GM12801 (cell line): ENCODE measurements at regions not wholly inside any gene's neighbourhood (a gene's known extent, or its start where the extent isn't known, plus 50 kb on each side); places are given as distances from the start of the nearest gene placed in this dataset.
A peak's percentile ranks its signal among the peaks of the same experiment; 100 is the strongest.

Experiments
- TF ChIP-seq, protein P1 (sequence below): IDR thresholded peaks from one replicate; pipeline ENCODE4 v1.5.1; 2011; ENCODE audit warnings: control low read depth; ENCODE audit not compliant: insufficient read length; ENCODE audit errors: extremely low read depth

DNA sequence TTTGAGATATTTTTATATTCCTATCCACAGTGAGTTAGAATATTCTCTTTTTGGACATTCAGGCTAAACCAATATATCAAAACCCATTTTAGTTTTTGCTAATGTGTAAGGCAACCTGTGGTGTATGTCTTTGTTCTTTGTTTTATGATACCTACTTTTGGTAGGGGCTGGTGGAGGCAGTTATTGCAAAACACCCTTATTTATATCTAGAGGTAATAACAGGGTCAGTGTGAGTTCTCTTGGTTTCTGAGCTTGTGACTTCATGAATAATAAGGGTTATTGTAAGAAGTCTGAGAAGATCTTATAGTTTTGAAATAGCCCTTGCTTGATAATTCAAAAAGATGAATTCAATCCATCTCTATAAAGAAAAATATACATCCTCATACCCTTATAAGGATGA, 235.1 kb upstream of the LRIG3 start:
- TF ChIP-seq, protein P1, sequence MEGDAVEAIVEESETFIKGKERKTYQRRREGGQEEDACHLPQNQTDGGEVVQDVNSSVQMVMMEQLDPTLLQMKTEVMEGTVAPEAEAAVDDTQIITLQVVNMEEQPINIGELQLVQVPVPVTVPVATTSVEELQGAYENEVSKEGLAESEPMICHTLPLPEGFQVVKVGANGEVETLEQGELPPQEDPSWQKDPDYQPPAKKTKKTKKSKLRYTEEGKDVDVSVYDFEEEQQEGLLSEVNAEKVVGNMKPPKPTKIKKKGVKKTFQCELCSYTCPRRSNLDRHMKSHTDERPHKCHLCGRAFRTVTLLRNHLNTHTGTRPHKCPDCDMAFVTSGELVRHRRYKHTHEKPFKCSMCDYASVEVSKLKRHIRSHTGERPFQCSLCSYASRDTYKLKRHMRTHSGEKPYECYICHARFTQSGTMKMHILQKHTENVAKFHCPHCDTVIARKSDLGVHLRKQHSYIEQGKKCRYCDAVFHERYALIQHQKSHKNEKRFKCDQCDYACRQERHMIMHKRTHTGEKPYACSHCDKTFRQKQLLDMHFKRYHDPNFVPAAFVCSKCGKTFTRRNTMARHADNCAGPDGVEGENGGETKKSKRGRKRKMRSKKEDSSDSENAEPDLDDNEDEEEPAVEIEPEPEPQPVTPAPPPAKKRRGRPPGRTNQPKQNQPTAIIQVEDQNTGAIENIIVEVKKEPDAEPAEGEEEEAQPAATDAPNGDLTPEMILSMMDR, result no peak

- TF ChIP-seq, protein P1, result no peak
Observed at GRCh38 chr12:59151243-59151642, 230.9 kb upstream of the LRIG3 start.

DNA sequence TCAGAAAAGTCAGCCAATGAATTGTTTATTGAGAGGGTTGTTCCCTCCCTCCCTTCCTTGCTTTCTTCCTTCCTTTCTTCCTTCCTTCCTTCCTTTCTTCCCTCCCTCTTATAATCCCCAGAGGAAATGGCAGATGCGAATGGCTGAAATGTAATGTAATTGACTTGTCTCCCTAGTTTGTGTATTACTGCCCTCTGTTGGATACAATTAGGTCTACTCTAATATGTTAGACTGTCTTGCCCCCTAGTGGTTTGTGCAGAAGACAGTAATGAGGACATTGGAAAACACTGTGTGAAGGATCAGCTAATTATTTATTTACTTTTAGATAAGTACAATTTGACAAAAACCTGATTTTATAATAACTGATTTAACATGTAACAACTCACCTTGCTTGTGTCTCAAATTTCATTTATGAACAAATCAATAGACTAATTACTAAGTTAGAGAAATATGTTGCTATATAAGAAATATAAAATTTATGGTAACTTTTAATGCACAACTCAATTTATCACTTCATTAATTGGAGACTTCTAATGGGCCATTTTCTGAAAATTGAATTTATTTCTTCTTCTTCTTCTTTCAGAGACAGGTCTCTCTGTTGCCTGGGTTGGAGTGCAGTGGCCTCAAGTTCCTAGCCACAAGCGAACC, 229.8 kb upstream of the LRIG3 start:
- TF ChIP-seq, protein P1, result peak; percentile 79

- TF ChIP-seq, protein P1, result no peak
Observed at GRCh38 chr12:59147791-59148190, 227.5 kb upstream of the LRIG3 start.

GRCh38 chr12:59142183-59142790, 222.0 kb upstream of the LRIG3 start:
- TF ChIP-seq, protein P1, result no peak

DNA sequence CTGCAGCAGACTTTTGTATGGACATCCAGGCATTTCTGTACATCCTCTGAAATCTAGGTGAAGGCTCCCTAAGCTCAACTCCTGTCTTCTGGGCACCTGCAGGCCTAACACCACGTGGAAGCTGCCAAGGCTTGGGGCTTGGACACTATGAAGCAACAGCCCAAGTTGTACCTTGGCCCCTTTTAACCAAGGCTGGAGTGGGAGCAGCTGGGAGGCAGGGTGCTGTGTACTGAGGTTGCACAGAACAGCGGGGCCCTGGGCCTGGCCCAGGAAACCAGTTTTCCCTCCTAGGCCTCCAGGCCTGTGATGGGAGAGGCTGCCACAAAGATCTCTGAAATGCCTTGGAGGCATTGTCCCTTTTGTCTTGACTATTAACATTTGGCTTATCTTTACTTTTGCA, 214.4 kb upstream of the LRIG3 start:
- TF ChIP-seq, protein P1, result no peak

DNA sequence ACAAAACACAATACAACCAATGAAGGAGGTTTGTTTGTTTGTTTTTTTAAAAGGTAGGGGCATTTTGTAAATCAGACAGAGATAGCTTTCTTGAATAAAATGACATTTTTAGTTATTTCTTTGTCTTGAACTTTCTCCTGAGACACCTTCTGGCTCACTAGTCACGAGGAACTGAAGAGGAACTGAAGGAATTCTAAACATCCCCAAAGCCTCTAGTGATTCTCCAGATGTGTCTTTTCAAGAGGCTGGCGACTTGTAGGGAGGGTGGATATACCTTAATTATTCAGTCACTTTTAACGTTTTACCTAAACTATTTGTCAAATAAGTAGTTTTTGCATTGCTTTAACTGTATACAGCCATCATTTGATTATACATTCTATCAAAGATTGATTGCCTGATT, 211.2 kb upstream of the LRIG3 start:
- TF ChIP-seq, protein P1, result no peak
